ENCODE measurements at regions not wholly inside any gene's neighbourhood (a gene's known extent, or its start where the extent isn't known, plus 50 kb on each side); places are given as distances from the start of the nearest gene placed in this dataset.

- ATAC-seq = no peak
- H3K36me3 ChIP-seq = no peaks in the 10 kb centered on the region
- no peak for DNase-seq
- no peak overlapping the region for H3K4me3 ChIP-seq
- H3K27ac ChIP-seq = no peak overlapping the region
- H3K9me3 ChIP-seq = no peaks in the 10 kb centered on the region
- no peaks in the 10 kb centered on the region for H3K27me3 ChIP-seq
- H3K4me1 ChIP-seq = no peaks in the 10 kb centered on the region
- intact Hi-C loops (cut with DNase I) = no loop called here
- no peak for TF ChIP-seq CTCF (IDR thresholded peaks at IDR 0.05)
Observed at GRCh38 chr4:57865264-57865663, 755.1 kb upstream of the IGFBP7 start.

DNA sequence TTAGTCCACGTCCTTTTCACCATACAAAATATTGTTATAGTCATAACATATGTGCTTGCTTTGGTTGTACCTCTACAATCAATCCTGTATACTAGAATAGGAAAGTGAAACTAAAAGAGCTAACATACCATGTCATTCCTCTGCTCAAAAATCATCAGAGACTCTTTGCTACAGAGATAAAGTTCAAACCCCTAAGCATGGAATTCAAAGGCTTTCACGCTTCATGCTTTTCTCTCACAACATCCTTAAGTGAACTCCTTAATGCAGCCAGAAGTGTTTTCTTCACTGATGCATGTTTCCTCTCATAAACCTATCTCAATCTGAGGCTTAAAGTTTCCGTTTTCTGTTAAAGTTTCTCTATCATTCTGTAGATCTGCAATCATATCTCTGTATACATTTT lies 744.6 kb upstream of the IGFBP7 start:
- H3K4me1 ChIP-seq = no peaks in the 10 kb centered on the region
- no peak overlapping the region for H3K27ac ChIP-seq
- peak in 1 of 4 donors; percentile 3 for DNase-seq
- ATAC-seq = no peak
- no peaks in the 10 kb centered on the region for H3K27me3 ChIP-seq
- TF ChIP-seq CTCF (IDR thresholded peaks at IDR 0.05) = no peak
- no peaks in the 10 kb centered on the region for H3K36me3 ChIP-seq
- no peaks in the 10 kb centered on the region for H3K9me3 ChIP-seq
- intact Hi-C loops (cut with DNase I) = no loop called here
- H3K4me3 ChIP-seq = no peak overlapping the region

DNA sequence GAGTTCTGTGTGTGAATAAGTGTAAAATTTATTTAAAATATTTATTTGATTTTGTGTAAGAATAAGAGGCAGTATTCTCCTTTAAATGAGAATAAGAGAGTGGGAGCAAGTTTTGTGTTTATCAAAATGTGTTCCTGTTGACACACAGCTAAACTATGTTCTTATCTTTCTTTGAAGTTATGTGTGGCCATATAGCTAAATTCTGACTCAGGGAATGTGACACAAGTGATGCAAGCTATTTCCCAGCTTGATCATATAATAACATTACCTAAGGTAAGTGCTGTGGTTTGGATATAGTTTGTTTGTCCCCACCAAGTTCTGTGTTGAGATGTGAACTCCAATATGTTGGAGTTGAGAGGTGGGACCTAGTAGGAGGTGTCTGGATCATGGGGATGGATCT lies 740.0 kb upstream of the IGFBP7 start:
- intact Hi-C loops (cut with DNase I) = no loop called here
- TF ChIP-seq CTCF (IDR thresholded peaks at IDR 0.05) = no peak
- no peaks in the 10 kb centered on the region for H3K27me3 ChIP-seq
- H3K4me1 ChIP-seq = no peaks in the 10 kb centered on the region
- ATAC-seq (no peak), DNase-seq (no peak)
- H3K4me3 ChIP-seq = no peak overlapping the region
- H3K27ac ChIP-seq = no peak overlapping the region
- H3K9me3 ChIP-seq = no peaks in the 10 kb centered on the region
- H3K36me3 ChIP-seq = no peaks in the 10 kb centered on the region

GRCh38 chr4:57832083-57832482 lies 721.9 kb upstream of the IGFBP7 start:
- TF ChIP-seq CTCF (IDR thresholded peaks at IDR 0.05) = no peak
- Histone ChIP-seq H3K4me1 (no peaks in the 10 kb centered on the region), H3K4me3 (no peak overlapping the region), H3K9me3 (no peaks in the 10 kb centered on the region), H3K27ac (no peak overlapping the region), H3K27me3 (no peaks in the 10 kb centered on the region), H3K36me3 (no peaks in the 10 kb centered on the region)
- ATAC-seq = no peak
- DNase-seq = no peak
- intact Hi-C loops (cut with DNase I) = no loop called here

DNA sequence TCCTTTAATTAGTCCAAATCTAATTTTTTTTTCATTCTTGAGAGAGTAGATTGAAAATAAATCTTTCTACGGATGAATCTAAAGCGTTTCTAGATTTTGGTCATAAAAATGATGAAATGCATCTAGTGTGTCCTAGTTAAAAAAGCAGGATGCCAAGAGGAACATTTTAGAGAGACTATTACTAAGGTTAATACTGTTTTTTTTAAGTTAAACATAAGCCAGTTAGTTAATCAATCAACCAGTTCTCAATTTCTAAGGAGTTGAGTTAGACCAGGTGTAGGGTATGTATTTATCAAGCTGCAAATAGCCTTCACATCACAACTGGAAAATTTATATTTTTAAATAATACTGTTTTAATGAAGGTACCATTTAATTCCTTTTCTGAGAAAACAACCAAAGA lies 679.5 kb upstream of the IGFBP7 start:
- TF ChIP-seq CTCF (IDR thresholded peaks at IDR 0.05) = no peak
- H3K27ac ChIP-seq = no peak overlapping the region
- H3K36me3 ChIP-seq = no peaks in the 10 kb centered on the region
- ATAC-seq (no peak), DNase-seq (no peak)
- intact Hi-C loops (cut with DNase I) = no loop called here
- H3K4me3 ChIP-seq = no peak overlapping the region
- H3K9me3 ChIP-seq = peaks cover 3% of the 10 kb centered on the region in 2 donors
- no peaks in the 10 kb centered on the region for H3K4me1 ChIP-seq
- H3K27me3 ChIP-seq = no peaks in the 10 kb centered on the region

All from left lung (tissue), 4 donors.